HG03097 (cell line): ENCODE measurements at regions not wholly inside any gene's neighbourhood (a gene's known extent, or its start where the extent isn't known, plus 50 kb on each side); places are given as distances from the start of the nearest gene placed in this dataset.

Experiments
- ATAC-seq: cut with Tn5 transposase; IDR thresholded peaks from one replicate; pipeline ENCODE4 v1.9.1; 2021; ENCODE audit not compliant: unreplicated experiment, low FRiP score

GRCh38 chr5:173823721-173824567 is 64.2 kb upstream of the CPEB4 start:
- ATAC-seq, result no peak

- no peak for ATAC-seq
Observed at GRCh38 chr5:173825215-173825865, 62.8 kb upstream of the CPEB4 start.

DNA sequence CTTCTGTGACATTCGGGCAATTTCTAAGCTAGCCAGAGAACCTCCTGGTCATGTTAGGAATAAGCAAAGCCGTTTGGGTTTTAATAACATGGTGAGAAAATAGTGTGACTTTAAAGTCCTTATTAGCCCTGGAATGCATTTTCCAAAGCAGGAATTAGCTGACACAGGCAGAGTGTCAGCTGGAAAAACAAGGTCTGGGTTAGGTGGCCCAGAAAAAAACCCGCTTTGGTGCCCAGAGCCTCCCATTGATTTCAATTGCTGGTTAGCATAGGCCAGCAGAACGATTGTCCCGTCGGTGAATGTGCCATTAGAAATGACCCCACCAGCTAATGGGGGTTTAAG is 62.1 kb upstream of the CPEB4 start:
- ATAC-seq, result no peak

DNA sequence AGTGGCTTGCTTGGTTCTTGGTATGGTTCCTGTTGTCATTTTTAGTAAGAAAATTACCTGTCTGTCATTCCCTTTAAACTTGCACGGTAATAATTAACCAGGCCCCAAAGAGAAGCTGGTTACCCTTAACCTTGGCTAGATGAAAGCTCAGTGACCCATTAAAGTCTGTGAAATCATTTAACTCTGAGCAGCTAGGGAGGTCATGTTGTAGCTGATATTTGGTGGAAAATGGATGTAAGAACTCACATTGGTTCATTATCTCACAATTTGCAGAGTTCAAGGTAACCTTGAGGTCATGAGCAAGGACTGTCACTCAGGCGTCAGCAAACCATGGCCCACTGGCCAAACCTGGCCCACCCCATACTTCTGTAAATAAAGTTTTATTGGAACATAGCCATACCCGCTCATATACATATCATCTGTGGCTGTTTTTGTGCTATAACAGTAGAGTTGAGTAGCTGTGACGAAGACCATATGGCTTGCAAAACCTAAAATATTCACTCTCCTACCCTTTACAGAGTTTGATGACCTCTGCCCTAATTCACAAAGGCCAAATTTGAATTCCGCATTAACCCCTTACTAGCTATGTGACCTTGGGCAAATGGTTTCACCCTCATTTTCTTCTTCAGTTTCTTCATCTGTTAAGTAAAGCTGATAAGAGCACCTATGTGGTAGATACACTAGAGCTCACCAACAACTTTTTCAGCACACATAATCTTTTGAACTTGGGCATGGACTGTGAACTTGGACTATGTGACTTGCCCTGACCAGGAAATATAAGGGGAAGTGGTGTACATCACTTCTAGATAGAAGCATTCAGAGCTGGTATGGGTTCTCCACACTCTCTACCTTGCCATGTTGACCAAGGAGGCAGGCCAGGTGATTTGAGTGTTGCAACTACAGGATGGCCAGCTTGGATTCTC is 61.5 kb upstream of the CPEB4 start:
- ATAC-seq, result no peak

DNA sequence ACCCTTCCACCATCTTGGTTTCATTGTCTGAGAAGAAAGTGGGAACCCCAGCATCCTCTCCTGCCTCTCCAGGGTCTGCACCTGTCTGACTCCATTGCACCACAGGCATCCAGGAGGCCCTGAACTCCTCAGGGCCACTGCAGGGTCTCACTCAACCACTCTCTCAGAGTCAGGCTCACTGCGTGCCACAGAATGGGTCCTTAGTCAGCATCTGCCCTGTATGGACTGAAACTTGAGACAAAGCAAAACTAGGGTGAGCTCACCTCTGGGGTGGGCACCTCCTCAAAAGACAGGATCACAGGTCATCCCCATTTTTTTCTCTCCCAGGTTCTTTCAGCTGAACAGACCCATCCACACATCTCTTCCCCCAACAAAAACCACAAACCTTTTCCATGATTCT is 59.2 kb upstream of the CPEB4 start:
- no peak for ATAC-seq

GRCh38 chr5:173829826-173830225 is 58.3 kb upstream of the CPEB4 start:
- ATAC-seq, result no peak

DNA sequence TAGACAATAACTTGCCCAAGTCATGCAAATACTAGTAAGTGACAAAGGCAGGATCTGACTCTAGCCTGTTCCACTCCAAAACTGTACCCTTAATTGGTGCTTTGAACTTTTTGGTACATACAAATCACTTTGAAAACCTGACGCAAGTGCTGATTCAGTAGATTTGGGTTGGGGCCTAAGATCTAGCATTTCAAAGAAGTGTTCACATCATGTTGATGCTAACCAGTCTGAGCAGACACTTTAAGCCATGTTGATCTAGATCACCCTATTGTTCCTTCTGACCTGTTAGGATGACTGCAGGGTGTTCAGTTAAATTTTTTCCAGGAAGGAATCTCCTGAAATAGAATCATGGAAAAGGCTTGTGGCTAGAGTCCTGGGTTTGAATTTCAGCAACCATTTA is 57.7 kb upstream of the CPEB4 start:
- no peak for ATAC-seq

GRCh38 chr5:173831196-173831914 is 56.8 kb upstream of the CPEB4 start:
- ATAC-seq, result no peak

DNA sequence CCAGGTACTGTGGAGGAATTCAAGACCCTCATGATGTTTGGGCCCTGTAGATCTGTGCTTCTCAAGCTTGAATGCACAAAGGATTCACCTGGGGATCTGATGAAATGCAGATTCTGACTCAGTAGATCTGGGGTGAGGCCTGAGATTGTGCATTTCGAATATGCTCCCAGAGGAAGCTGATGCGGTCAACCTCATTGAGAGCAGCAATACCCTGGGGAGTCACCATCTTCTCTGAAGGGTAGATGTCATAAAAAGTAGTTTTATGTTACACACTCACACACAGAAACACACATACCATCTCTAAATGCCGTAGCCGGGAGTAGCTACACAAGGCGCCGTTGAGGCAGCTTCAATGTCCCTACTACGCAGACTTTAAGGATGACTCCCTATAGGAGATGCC is 55.8 kb upstream of the CPEB4 start:
- no peak for ATAC-seq

GRCh38 chr5:173833196-173833985 is 54.8 kb upstream of the CPEB4 start:
- ATAC-seq, result no peak

DNA sequence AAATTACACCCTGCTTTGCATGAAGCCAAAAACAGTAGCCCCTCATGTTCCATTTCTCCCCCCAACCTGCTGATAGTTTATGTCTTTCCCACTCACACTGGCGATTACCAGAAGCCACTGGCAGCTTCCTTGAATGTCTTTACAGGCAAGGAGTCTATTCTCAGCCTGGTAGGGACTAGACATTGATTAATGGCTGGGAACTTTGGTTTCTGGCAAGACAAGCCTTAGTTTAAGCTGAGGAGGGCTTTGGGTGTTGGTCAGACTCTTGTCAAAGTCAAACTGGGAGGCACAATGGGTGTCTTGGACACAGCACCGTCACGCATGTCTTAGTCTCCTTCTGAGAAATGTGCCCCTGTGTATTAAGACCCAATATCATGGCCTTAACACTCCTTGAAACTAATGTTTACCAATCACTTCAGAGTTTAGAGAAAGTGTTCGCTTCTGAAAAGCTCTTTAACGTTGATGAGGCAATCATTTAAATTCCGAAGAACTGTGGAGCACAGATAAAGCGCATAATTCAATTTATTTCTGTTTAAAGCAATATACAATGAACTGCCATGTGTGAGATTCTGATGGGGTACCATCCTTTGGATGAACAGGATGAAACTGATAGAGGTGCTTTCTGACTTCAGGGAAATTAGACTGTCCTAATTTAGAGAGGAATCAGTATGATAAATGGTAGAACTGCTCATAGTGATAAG is 53.9 kb upstream of the CPEB4 start:
- ATAC-seq, result no peak

DNA sequence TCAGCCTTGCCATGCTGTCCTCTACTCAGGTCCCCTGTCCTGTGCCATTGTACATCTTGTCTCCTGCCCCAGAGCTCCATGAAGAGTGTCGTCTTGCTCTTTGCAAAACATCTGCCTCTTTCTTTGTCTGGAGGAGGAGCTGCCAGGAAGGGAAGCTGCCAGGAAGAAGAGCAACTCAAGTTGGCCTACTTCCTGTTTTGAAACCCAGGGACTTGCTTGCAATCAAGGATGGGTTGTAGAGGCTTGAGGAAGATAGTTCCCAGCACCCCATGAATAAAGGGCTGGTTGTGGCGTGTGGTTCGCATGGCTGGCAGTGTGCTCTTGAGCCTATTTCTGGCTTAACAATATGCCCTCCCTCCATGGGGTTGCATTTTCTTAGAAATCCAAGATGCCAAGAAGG is 53.0 kb upstream of the CPEB4 start:
- ATAC-seq, result no peak

DNA sequence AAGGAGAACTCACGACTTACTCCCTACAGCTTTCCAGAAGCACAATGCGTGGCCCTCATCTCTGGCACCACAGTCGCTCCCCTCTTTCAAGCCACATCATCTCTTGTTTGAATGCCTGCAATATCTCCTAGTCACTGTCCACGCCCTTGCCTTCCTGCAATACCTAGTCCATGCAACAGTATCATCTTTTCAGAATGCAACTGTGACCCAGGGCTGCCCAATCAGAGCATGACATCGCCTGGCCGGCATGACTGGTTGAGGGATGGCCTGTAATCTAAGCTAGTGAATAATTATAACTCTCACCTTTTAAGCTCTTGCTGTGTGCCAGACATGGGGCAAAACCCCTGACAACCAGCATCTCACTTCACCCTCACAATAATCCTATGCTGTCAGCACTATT is 52.5 kb upstream of the CPEB4 start:
- no peak for ATAC-seq

GRCh38 chr5:173837654-173838053 is 50.5 kb upstream of the CPEB4 start:
- ATAC-seq, result no peak
